ENCODE measurements at regions not wholly inside any gene's neighbourhood (a gene's known extent, or its start where the extent isn't known, plus 50 kb on each side); places are given as distances from the start of the nearest gene placed in this dataset.

GRCh38 chr7:128164061-128164954 lies 76.8 kb upstream of the LEP start:
- Mint-ChIP-seq H3K4me3 (no peak overlapping the region), H3K27me3 (peaks cover 74% of the 10 kb centered on the region), H3K36me3 (ENCODE audit: low read depth) (no peaks in the 10 kb centered on the region), H3K9me3 (no peaks in the 10 kb centered on the region), H3K4me1 (ENCODE audit: low read depth) (peaks cover 20% of the 10 kb centered on the region), H3K27ac (no peak overlapping the region)
- ATAC-seq (ENCODE audit: poor library complexity) (no peak), DNase-seq (no peak)
- ChIA-PET POLR2A (no interaction called here), CTCF (no interaction called here)
- H3K4me3 ChIP-seq (ENCODE audit: low read length): no peak overlapping the region
- peaks cover 27% of the 10 kb centered on the region for H3K4me1 ChIP-seq (ENCODE audit: insufficient read depth, low read length)
- peaks cover 49 to 56% of the 10 kb centered on the region in 2 experiments for H3K27me3 ChIP-seq (ENCODE audit: control insufficient read depth in 1 of 2, insufficient read depth in 2 of 2, low read length in 2 of 2)
- TF ChIP-seq CTCF (IDR thresholded peaks at IDR 0.05): no peak
- H3K36me3 ChIP-seq (ENCODE audit: insufficient read depth, low read length): no peaks in the 10 kb centered on the region
- H3K9me3 ChIP-seq (ENCODE audit: control insufficient read depth in 1 of 2, insufficient read depth in 1 of 2, low read length in 2 of 2): peaks cover 0 to 24% of the 10 kb centered on the region in 2 experiments
- intact Hi-C loops (cut with DNase I, micrococcal nuclease): no loop called here
- H3K27ac ChIP-seq (ENCODE audit: low read depth in 1 of 2, low read length in 2 of 2): no peak overlapping the region

GRCh38 chr7:128164955-128165670 lies 76.0 kb upstream of the LEP start:
- H3K27me3 Mint-ChIP-seq: peaks cover 74% of the 10 kb centered on the region
- H3K4me3 ChIP-seq (ENCODE audit: low read length): no peak overlapping the region
- peaks cover 25% of the 10 kb centered on the region for H3K4me1 Mint-ChIP-seq (ENCODE audit: low read depth)
- ChIA-PET POLR2A (no interaction called here), CTCF (no interaction called here)
- H3K27ac ChIP-seq (ENCODE audit: low read depth in 1 of 2, low read length in 2 of 2): no peak overlapping the region
- H3K4me1 ChIP-seq (ENCODE audit: insufficient read depth, low read length): peaks cover 27% of the 10 kb centered on the region
- H3K9me3 ChIP-seq (ENCODE audit: control insufficient read depth in 1 of 2, insufficient read depth in 1 of 2, low read length in 2 of 2): peaks cover 0 to 24% of the 10 kb centered on the region in 2 experiments
- H3K36me3 Mint-ChIP-seq (ENCODE audit: low read depth): no peaks in the 10 kb centered on the region
- H3K36me3 ChIP-seq (ENCODE audit: insufficient read depth, low read length): no peaks in the 10 kb centered on the region
- no peak for DNase-seq
- H3K9me3 Mint-ChIP-seq: no peaks in the 10 kb centered on the region
- H3K27me3 ChIP-seq (ENCODE audit: control insufficient read depth in 1 of 2, insufficient read depth in 2 of 2, low read length in 2 of 2): peaks cover 52 to 59% of the 10 kb centered on the region in 2 experiments
- no peak for ATAC-seq (ENCODE audit: poor library complexity)
- TF ChIP-seq CTCF (IDR thresholded peaks at IDR 0.05): no peak
- H3K4me3 Mint-ChIP-seq: peak overlapping the region; percentile 35
- intact Hi-C loops (cut with DNase I, micrococcal nuclease): no loop called here
- no peak overlapping the region for H3K27ac Mint-ChIP-seq

- H3K36me3 ChIP-seq (ENCODE audit: insufficient read depth, low read length): no peaks in the 10 kb centered on the region
- Mint-ChIP-seq H3K4me1 (ENCODE audit: low read depth) (peaks cover 25% of the 10 kb centered on the region), H3K4me3 (peak overlapping the region; percentile 35), H3K27me3 (peaks cover 79% of the 10 kb centered on the region), H3K9me3 (no peaks in the 10 kb centered on the region), H3K27ac (no peak overlapping the region), H3K36me3 (ENCODE audit: low read depth) (no peaks in the 10 kb centered on the region)
- ChIA-PET POLR2A (no interaction called here), CTCF (no interaction called here)
- DNase-seq (no peak), ATAC-seq (ENCODE audit: poor library complexity) (no peak)
- peaks cover 52 to 59% of the 10 kb centered on the region in 2 experiments for H3K27me3 ChIP-seq (ENCODE audit: control insufficient read depth in 1 of 2, insufficient read depth in 2 of 2, low read length in 2 of 2)
- no peak overlapping the region for H3K27ac ChIP-seq (ENCODE audit: low read depth in 1 of 2, low read length in 2 of 2)
- TF ChIP-seq CTCF (IDR thresholded peaks at IDR 0.05): no peak
- H3K9me3 ChIP-seq (ENCODE audit: control insufficient read depth in 1 of 2, insufficient read depth in 1 of 2, low read length in 2 of 2): peaks cover 0 to 24% of the 10 kb centered on the region in 2 experiments
- no peak overlapping the region for H3K4me3 ChIP-seq (ENCODE audit: low read length)
- H3K4me1 ChIP-seq (ENCODE audit: insufficient read depth, low read length): peaks cover 27% of the 10 kb centered on the region
- intact Hi-C loops (cut with DNase I, micrococcal nuclease): no loop called here
Observed at GRCh38 chr7:128165927-128166420, 75.1 kb upstream of the LEP start.

All from CD4-positive, alpha-beta T cell (primary cell).